Activated CD4-positive, CD25-positive, alpha-beta regulatory T cell treated with anti-CD3 and anti-CD28 coated beads, Interleukin-2, amount 50 U/mL, for 72 hours (primary cell): ENCODE measurements at regions not wholly inside any gene's neighbourhood (a gene's known extent, or its start where the extent isn't known, plus 50 kb on each side); places are given as distances from the start of the nearest gene placed in this dataset.

ENCODE experiments used
- DNase-seq: peaks from one replicate; pipeline ENCODE4 v3.0.0; 2021

GRCh38 chr1:213821175-213821942 is 166.4 kb upstream of the PROX1 start:
- DNase-seq: no peak

GRCh38 chr1:213821943-213822334 is 165.8 kb upstream of the PROX1 start:
- no peak for DNase-seq

DNA sequence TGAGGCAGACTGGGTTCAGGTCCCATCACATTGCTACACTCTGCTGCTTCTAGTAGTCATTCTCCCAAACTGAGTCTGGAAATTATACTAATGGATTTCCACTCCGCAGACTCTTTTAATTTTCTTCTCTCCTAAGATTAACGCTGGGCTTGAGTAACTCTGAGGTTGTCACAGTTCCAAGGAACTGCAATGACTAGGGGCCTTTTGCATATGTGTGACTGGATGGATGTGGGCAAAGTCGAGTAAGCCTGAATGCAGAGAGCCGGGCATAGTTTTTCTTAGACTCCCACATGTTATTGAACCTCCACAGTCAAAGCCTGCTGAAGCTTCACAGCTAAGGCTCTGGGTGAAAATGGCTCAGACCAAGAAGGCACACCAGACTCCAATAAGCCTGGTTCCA is 160.9 kb upstream of the PROX1 start:
- DNase-seq: no peak

DNA sequence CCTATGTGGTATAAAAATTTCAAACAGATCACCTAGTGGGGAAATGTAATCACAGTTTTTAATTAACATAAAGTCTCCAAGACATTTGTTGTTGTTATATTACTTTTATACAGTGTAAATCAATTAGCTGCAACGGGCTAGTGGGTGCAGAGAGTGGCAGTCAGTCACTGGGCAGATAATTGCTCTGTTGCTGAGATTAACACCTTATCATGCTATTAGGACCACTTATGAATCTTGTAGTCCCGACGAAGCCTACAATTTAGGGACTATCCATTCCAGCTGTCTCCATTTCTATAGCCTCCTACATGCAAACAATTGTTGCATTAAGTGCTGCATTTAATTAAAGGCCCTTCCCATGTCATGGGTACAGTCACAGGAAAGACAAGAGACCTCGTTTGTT is 158.9 kb upstream of the PROX1 start:
- DNase-seq: no peak

DNA sequence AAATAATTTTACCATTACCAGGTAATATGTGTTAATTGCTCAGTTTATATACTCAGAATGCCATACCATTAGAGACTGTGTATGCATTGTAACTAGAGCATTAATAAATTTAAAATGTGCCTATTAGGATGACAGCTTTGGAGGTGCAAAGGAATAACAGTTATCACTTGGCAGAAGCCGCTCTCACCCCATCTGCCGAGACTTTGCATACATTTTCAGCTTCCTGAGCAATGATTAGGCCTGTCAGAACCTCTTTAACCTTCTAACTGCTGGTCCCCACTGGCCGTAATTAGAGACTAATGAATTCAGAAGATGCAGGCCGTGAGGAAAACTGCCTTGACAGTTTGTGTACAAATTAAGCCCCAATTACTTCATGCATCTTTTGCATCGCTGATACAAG is 158.0 kb upstream of the PROX1 start:
- DNase-seq: no peak

DNA sequence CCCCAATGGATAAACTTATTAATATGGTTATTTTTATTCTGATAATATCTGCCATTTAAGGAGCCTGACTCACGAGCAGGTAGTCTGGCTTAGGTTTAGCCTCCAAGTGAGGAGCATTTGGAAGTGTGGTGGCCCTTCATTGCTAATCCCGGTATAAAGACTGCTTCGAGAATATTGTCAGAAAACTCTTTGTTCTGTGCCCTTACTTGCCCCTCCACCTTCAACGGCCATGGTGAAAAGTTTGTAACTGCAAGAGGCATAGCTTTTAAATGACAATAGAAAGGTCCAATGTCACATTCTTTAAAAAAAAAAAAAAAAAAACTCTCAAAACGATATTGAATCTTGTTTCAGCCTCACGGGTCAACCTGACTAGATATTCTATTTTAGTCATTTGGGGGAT is 157.4 kb upstream of the PROX1 start:
- DNase-seq: no peak

DNA sequence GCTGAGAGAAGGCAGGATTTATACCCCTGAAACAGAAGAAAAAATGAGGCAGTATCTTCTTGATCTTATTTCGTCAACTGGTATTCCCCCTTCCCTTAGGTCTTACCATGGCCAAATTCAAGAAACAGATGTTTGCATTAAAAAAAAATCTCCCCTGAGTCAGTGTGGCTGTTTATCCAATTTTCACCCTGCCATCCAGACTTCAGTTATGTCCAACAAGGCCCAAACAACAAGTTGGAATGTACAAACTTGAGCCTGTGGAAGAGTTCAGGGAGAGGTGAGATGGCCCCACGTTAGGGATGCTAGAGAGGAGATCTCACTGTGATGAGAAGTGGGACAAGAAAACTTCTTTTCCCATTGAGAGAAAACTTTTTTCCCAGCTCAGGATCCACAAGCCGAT is 147.2 kb upstream of the PROX1 start:
- no peak for DNase-seq

- no peak for DNase-seq
Observed at GRCh38 chr1:213844632-213845031, 143.1 kb upstream of the PROX1 start.

GRCh38 chr1:213852107-213852506 is 135.7 kb upstream of the PROX1 start:
- DNase-seq: no peak

DNA sequence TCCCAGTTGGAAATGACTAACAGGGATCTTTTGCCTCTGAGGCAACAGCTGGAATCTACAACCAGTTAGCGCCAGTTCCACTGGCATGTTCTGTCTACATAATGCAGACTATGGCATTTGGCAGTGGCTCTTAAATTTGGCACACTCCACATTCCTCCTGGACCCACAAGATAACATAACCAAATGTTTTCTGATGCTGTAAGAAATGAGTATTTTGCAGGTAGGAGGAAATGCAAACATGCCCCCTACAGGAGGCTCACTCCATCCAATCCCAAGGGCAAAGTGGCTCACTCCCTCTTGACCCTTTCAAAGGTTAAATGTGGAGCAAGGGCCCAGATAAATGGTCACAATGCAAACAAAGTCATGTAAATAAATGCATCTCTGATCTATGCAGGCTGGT is 129.2 kb upstream of the PROX1 start:
- DNase-seq: no peak

DNA sequence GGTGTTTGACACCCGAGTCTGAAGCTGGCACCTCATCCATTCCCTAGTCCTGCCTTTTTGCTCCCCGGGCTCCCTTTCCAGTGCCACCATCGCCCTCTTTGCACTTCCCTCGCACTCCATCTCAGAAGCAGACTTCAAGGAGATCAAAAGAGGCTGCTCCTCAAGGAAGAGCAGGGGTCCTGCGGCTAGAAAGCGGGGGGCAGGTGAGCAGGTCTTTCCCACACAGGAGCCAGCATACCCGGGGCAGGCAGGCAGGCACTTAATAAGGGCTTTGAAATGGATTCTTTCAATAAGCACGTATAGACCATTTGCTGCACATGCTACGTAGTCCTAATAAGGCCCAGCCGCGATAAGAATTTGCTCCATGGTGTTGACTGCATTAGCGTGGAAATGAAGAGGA is 125.9 kb upstream of the PROX1 start:
- no peak for DNase-seq

DNA sequence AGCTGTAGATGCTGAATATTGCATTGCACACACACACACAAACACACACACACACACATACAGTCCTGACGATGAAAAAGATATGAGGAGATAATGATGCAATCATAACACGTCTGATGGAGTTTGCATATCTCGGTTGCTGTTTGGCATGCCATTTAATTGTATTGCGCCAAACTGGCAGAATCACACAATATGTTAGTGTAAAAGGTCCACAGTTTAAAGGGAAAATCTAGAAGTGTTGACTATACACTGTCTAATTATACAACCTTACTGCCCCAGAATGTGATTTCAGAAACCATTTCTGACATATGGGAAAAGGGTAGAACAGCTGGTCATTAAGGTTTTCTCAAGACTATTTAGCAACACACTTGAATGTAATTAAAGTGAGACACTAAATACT is 123.7 kb upstream of the PROX1 start:
- no peak for DNase-seq

- DNase-seq: no peak
Observed at GRCh38 chr1:213868482-213868881, 119.3 kb upstream of the PROX1 start.

DNA sequence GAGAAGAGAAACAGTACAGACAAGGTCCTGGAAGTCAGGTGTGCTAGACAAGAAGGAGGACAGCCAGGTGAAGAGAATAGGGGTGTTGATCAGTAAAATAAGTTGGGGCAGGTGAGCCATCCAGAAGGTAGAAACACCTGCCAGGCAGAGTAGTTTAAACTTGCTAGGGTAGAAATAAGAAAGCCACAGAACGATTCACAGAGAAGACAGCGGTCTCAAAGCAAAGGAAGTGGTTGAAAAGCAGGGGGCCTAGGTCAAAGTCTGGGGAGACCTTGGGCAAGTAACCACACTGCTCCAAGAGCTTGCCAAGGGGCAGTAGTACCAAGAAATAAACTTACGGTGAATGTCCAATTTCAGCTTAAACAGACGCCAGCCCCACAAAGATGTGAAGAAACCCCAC is 116.6 kb upstream of the PROX1 start:
- DNase-seq: no peak

DNA sequence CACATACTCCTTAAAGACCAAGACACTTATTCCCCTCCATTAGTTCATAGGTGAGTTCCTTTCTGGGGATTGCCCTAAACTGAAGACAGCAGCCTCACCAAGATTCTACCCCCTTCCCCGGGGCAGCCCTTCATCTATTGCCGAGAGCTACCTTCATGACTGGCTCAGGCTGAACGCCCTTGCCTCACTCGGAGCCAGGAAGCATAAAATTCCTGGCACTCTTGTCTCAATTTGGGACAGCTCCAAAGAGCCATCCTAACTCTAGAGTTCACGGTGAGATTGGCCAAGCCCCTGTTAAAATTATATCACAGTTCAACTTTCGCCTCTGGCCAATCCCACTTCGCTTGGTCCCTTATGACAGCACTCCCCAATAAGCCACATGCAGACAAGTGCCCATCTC is 113.0 kb upstream of the PROX1 start:
- no peak for DNase-seq

- no peak for DNase-seq
Observed at GRCh38 chr1:213876531-213876930, 111.2 kb upstream of the PROX1 start.

GRCh38 chr1:213883618-213884017 is 104.2 kb upstream of the PROX1 start:
- DNase-seq: no peak

GRCh38 chr1:213884402-213884801 is 103.4 kb upstream of the PROX1 start:
- DNase-seq: no peak

DNA sequence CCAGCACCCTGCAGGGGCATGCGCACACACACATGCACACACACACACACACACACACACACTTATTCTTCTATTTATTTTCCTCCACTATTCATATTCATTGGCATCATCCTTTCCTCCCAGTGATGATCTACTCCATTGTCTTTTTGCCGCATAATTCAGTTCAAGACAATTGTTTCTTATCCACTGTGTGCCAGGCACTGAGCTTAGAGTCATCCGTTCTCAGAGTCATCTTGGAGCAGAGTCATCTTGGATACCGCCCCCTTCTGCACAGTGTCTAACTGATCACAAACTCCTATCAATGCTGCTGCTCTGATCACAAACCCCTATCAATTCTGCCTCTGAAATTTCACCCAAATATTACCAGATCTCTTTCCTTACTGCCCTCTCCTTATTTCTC is 102.8 kb upstream of the PROX1 start:
- no peak for DNase-seq

DNA sequence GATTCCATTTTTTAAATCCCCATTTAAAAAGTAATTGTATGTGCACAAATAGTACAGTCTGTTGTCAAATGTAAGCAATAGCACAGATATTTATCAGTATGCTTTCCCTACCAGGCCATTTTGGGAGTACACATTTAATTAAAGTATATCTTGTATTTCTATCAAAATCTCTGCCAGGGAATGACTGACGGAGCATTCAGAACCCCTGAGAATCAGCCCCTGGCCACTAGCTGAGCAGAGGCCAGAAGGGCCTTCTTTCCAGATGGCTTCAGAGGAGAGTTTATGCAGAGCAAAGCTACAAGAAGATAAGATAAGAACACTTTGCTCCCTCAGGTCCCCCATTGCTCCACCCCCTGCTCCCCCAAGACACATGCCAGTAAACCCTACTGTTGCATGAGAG is 99.9 kb upstream of the PROX1 start:
- DNase-seq: no peak

GRCh38 chr1:213891989-213892902 is 95.5 kb upstream of the PROX1 start:
- no peak for DNase-seq

GRCh38 chr1:213898684-213899083 is 89.1 kb upstream of the PROX1 start:
- DNase-seq: no peak

DNA sequence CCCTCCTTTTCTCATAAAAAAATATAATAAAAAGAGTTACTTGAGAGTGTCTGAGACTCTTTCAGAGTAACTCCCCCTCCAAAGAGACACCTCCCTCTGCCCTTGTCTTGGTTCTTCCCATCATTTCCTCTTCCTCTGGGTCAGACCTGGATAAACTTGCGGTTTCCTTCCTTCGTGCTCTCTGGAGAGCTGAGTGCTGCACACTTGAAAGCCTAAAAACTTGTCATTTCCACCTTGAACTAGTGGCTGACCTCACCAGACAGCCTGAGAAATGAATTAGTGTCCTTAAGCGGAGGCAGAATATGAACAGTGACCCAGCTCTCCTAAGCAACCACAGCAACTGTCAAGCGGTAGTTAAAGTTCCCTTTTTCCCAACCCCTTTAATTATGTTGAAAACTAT is 88.4 kb upstream of the PROX1 start:
- no peak for DNase-seq

DNA sequence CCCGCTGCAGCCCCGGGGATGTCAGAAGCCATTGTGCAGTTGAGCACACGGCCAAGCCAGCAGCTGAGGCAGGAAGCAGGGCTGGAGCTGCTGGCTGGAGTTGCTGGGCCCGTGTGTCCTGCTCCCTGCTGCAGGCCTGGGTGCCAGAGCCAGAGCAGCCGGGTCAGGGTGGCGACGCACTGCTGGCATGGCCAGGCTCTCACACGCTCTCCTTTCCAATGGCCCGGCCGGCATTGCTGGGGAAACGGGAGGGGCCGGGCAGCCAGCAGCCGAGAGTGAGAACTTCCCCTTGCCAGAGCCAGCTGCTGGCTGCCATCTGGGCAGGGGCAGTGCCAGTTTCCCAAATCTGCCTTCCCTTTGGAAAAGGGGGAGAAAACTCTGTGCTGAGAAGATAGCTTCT is 82.4 kb upstream of the PROX1 start:
- DNase-seq: no peak
